Panc1 (cell line): ENCODE measurements at regions not wholly inside any gene's neighbourhood (a gene's known extent, or its start where the extent isn't known, plus 50 kb on each side); places are given as distances from the start of the nearest gene placed in this dataset.

Experiments used
- POLR2AphosphoS5 ChIP-seq: IDR thresholded peaks from 2 replicates; pipeline ENCODE4 v1.6.1; 2012; ENCODE audit warnings: mild to moderate bottlenecking, low read depth, low read length, moderate library complexity
- TF ChIP-seq, protein P1 (sequence below): fragments of 450-650 bp; IDR thresholded peaks from 2 replicates; pipeline ENCODE4 v1.5.1; 2017; ENCODE audit warnings: mild to moderate bottlenecking
- TF ChIP-seq, protein P2 (sequence below), 2 experiments: IDR thresholded peaks; 2 replicates each; pipeline ENCODE4 v1.6.1; 2011 to 2012; ENCODE audit warnings: low read depth in 2 of 2, control low read depth in 1 of 2, low read length in 1 of 2, mild to moderate bottlenecking in 1 of 2, moderate library complexity in 1 of 2; ENCODE audit not compliant: insufficient read depth in 1 of 2

DNA sequence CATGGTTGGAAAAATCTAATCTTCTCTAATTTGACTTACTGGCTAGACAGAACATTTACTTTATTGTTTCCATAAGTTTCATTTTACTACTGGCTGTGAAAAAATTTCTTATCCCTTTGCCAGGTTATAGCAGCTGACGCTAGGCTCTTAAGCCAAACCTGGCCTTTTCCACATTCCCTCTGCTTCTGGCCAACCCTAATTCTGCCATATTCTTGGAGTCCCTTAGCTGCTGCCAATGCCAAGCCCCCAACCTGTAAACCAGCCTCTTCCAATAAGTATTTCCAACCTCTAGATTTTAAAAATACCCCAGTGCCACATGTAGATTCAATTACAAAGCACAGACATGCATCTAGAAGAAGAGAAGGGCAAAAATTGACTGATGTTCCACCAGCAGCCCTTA is 452.3 kb upstream of the MEX3C start:
- TF ChIP-seq, protein P1, sequence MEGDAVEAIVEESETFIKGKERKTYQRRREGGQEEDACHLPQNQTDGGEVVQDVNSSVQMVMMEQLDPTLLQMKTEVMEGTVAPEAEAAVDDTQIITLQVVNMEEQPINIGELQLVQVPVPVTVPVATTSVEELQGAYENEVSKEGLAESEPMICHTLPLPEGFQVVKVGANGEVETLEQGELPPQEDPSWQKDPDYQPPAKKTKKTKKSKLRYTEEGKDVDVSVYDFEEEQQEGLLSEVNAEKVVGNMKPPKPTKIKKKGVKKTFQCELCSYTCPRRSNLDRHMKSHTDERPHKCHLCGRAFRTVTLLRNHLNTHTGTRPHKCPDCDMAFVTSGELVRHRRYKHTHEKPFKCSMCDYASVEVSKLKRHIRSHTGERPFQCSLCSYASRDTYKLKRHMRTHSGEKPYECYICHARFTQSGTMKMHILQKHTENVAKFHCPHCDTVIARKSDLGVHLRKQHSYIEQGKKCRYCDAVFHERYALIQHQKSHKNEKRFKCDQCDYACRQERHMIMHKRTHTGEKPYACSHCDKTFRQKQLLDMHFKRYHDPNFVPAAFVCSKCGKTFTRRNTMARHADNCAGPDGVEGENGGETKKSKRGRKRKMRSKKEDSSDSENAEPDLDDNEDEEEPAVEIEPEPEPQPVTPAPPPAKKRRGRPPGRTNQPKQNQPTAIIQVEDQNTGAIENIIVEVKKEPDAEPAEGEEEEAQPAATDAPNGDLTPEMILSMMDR: no peak
- TF ChIP-seq, protein P2, sequence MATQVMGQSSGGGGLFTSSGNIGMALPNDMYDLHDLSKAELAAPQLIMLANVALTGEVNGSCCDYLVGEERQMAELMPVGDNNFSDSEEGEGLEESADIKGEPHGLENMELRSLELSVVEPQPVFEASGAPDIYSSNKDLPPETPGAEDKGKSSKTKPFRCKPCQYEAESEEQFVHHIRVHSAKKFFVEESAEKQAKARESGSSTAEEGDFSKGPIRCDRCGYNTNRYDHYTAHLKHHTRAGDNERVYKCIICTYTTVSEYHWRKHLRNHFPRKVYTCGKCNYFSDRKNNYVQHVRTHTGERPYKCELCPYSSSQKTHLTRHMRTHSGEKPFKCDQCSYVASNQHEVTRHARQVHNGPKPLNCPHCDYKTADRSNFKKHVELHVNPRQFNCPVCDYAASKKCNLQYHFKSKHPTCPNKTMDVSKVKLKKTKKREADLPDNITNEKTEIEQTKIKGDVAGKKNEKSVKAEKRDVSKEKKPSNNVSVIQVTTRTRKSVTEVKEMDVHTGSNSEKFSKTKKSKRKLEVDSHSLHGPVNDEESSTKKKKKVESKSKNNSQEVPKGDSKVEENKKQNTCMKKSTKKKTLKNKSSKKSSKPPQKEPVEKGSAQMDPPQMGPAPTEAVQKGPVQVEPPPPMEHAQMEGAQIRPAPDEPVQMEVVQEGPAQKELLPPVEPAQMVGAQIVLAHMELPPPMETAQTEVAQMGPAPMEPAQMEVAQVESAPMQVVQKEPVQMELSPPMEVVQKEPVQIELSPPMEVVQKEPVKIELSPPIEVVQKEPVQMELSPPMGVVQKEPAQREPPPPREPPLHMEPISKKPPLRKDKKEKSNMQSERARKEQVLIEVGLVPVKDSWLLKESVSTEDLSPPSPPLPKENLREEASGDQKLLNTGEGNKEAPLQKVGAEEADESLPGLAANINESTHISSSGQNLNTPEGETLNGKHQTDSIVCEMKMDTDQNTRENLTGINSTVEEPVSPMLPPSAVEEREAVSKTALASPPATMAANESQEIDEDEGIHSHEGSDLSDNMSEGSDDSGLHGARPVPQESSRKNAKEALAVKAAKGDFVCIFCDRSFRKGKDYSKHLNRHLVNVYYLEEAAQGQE (IDR thresholded peaks at IDR 0.05; ENCODE audit: insufficient read depth in 1 of 2, low read depth in 2 of 2, low read length in 1 of 2): no peak
- no peak for TF ChIP-seq POLR2AphosphoS5
